ENCODE measurements at regions not wholly inside any gene's neighbourhood (a gene's known extent, or its start where the extent isn't known, plus 50 kb on each side); places are given as distances from the start of the nearest gene placed in this dataset.

DNA sequence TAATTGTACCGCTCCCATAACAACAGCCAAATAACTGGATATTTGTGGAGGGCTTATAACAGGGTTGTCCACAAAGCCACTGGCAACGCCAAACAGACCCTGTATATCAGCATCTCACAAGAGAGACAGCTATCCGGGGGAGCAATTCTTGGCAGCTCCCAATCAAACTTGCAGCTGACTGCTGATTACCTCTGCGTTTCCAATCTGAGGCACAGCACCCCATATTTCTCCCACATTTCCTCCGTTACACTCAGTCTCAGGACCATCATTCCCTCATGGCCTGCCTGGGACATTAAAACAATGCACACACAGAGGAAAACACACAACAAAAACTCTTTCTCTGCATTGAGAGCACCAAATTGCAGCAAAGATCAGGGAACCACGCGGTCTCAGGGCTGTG lies 67.8 kb upstream of the SDK1 start:
- DNase-seq (ENCODE audit: low read depth, low spot score), result no peak

DNA sequence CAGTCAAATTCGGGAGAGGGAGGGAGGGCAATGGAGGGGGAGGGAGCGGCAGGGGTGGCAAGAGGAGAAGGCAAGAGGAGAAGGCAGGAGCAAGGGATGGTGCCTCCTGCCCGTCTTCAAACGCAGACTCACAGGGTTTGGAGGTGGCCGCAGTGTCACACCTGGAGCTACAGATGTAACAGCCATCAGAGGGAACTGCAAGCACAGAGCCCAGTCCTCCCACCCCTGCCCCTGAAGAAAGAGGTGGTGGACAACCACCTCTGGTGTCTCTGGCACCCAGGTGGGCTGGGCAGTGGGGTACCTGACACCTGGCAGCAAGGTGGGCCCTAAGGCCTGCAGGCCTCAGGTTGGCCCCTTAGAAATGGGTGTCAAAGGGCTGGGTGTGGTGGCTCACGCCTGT lies 67.0 kb upstream of the SDK1 start:
- DNase-seq (ENCODE audit: low read depth, low spot score), result no peak

DNA sequence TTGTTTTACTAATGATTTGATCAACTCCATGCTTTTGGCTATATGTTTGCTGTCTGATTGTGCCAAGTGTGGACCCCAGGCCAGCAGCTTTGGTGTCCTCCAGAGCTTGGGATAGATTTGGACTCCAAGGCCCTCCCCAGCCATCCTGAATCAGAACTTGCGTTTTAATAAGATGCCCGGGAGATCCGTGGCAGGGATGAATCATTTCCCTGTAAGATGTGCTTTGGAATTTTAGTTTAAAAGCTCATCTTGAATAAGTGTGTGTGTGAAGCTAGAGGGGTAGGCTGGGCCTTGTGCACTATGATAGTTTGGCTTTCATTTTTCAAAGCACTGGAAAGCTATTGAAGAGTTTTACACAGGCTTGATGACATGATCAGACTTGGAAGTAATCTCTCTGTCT lies 66.2 kb upstream of the SDK1 start:
- DNase-seq (ENCODE audit: low read depth, low spot score), result no peak

GRCh38 chr7:3235322-3235721 lies 65.7 kb upstream of the SDK1 start:
- DNase-seq (ENCODE audit: low read depth, low spot score), result no peak

- DNase-seq (ENCODE audit: low read depth, low spot score), result no peak
Observed at GRCh38 chr7:3236268-3236667, 64.8 kb upstream of the SDK1 start.

- no peak for DNase-seq (ENCODE audit: low read depth, low spot score)
Observed at GRCh38 chr7:3238525-3239210, 62.4 kb upstream of the SDK1 start.

DNA sequence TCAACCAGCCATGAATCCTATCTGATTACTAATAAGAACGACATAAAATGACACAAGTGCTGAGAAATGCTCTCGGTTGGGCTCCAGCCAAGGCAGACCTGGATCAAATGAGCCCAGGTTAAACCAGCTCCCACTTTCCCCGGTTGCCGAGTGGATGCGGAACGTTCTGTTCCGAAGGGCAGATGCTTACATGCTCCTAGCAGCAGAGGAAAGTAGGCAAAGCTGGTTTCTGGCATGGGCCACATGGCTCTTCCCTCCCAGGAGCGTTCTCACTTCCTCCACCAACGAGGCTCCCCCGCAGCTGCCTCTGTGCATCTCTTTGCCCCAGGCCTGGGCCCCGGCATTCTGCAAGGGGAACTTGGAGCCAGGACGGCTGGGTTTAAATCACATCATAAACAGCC lies 61.8 kb upstream of the SDK1 start:
- no peak for DNase-seq (ENCODE audit: low read depth, low spot score)

GRCh38 chr7:3240826-3241430 lies 60.1 kb upstream of the SDK1 start:
- DNase-seq (ENCODE audit: low read depth, low spot score), result no peak

GRCh38 chr7:3241686-3242258 lies 59.3 kb upstream of the SDK1 start:
- DNase-seq (ENCODE audit: low read depth, low spot score), result no peak

- DNase-seq (ENCODE audit: low read depth, low spot score), result no peak
Observed at GRCh38 chr7:3242398-3242972, 58.6 kb upstream of the SDK1 start.

DNA sequence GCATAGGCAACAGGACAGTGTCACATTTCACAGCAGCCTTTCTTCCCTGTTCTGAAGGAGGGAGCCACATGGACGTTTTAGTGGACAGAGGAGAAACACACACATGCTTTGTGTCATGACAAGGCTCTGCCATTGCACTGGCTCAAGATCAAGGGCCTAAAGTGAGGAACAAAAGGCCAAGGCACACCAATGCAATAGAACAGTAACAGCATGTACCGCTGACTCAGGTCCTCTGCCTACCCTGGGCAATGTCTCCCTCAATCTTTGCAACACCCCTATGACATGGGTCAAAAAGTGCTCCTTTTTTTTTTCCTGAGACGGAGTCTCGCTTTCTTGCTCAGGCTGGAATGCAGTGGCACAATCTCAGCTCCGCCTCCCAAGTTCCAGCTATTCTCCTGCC lies 57.8 kb upstream of the SDK1 start:
- DNase-seq (ENCODE audit: low read depth, low spot score), result peak; percentile 43

DNA sequence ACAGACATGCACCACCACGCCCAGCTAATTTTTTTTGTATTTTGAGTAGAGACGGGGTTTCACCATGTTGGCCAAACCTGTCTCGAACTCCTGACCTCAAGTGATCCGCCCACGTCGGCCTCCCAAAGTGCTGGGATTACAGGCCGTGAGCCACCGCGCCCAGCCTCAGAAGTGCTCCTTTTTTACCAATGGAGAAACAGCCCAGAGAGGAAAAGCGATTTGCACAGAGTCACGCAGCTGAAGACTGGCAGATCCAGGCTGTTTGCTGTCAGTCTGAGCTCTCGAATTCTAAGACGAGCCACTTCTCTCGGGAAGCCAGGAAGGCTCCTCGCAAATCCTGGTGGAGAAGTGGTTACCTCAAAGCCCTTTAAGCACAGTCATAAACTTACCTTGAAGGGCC lies 57.4 kb upstream of the SDK1 start:
- peak; percentile 44 for DNase-seq (ENCODE audit: low read depth, low spot score)

GRCh38 chr7:3244241-3244814 lies 56.7 kb upstream of the SDK1 start:
- peak; percentile 62 for DNase-seq (ENCODE audit: low read depth, low spot score)

- DNase-seq (ENCODE audit: low read depth, low spot score), result no peak
Observed at GRCh38 chr7:3245077-3245476, 56.0 kb upstream of the SDK1 start.

GRCh38 chr7:3245721-3246120 lies 55.3 kb upstream of the SDK1 start:
- DNase-seq (ENCODE audit: low read depth, low spot score), result no peak

DNA sequence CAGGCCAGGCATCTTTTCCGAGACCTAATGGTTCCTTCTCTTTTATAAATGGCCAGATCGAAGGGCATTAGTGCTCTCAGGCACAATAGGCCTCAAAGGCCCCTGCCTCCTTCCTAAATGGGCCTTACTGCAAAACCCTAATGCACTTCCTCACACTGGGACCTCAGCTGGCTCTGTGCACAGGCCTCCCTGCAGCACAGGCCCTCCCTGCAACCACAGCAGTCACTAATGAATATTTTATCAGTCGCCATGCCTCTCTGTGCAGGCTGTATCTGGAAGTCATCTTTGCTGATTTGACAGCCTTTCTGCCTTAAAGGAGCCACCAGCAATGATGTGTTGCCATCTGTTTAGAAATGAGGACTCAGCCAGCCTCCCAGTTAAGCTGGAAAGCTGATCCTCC lies 54.9 kb upstream of the SDK1 start:
- peak; percentile 75 for DNase-seq (ENCODE audit: low read depth, low spot score)

GRCh38 chr7:3246651-3247050 lies 54.4 kb upstream of the SDK1 start:
- no peak for DNase-seq (ENCODE audit: low read depth, low spot score)

DNA sequence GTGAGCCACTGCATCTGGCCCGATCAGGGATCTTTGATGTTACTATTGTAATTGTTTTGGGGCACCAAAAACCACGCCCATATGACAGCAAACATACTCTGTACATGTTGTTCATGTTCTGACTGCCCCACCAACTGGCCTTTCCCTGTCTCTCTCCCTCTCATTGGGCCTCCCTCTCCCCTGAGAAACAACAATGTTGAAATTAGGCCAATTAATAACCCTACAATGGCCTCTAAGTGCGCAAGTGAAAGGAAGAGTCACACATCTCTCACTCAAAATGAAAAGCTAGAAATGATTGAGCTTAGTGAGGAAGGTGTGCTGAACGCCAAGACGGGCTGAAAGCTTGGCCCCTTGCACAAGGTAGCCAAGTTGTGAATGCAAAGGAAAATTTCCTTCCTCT lies 50.3 kb upstream of the SDK1 start:
- DNase-seq (ENCODE audit: low read depth, low spot score), result no peak

Data from ELF-1 (cell line).